ENCODE measurements at regions not wholly inside any gene's neighbourhood (a gene's known extent, or its start where the extent isn't known, plus 50 kb on each side); places are given as distances from the start of the nearest gene placed in this dataset.

DNA sequence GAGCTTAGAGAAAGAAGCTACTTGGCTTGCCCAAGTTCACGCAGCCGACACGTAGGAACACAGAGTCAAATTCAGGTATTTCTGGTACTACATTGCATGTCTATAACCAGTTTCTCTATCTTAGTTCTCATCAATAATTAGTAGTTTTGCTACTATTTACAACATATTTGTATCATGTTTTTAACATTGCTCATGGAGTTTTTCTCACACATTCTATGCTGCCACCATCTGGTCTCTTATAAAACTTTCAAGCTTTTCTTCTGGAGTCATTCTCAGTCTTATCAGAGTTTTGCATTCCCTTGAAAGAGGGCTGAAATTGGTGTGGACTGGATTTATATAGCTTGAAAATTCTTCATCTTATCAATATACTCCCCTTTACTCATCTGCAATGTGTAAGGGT is 118.8 kb upstream of the PALMD start:
- peaks cover 4% of the 10 kb centered on the region for H3K27me3 Mint-ChIP-seq
- POLR2A ChIA-PET: no interaction called here
- DNase-seq (no peak), ATAC-seq (ENCODE audit: poor library complexity) (no peak)
- H3K4me3 ChIP-seq (ENCODE audit: low read length): no peak overlapping the region
- H3K36me3 ChIP-seq (ENCODE audit: insufficient read depth, low read length): no peaks in the 10 kb centered on the region
- no peaks in the 10 kb centered on the region for H3K36me3 Mint-ChIP-seq (ENCODE audit: low read depth)
- CTCF ChIA-PET: no interaction called here
- no peaks in the 10 kb centered on the region for H3K27me3 ChIP-seq (ENCODE audit: control insufficient read depth in 1 of 2, insufficient read depth in 2 of 2, low read length in 2 of 2)
- no peak overlapping the region for H3K27ac ChIP-seq (ENCODE audit: low read depth in 1 of 2, low read length in 2 of 2)
- no peaks in the 10 kb centered on the region for H3K9me3 Mint-ChIP-seq
- H3K4me1 Mint-ChIP-seq (ENCODE audit: low read depth): no peaks in the 10 kb centered on the region
- no peaks in the 10 kb centered on the region for H3K9me3 ChIP-seq (ENCODE audit: control insufficient read depth in 1 of 2, insufficient read depth in 1 of 2, low read length in 2 of 2)
- no peaks in the 10 kb centered on the region for H3K4me1 ChIP-seq (ENCODE audit: insufficient read depth, low read length)
- H3K27ac Mint-ChIP-seq: no peak overlapping the region
- TF ChIP-seq, protein P1, sequence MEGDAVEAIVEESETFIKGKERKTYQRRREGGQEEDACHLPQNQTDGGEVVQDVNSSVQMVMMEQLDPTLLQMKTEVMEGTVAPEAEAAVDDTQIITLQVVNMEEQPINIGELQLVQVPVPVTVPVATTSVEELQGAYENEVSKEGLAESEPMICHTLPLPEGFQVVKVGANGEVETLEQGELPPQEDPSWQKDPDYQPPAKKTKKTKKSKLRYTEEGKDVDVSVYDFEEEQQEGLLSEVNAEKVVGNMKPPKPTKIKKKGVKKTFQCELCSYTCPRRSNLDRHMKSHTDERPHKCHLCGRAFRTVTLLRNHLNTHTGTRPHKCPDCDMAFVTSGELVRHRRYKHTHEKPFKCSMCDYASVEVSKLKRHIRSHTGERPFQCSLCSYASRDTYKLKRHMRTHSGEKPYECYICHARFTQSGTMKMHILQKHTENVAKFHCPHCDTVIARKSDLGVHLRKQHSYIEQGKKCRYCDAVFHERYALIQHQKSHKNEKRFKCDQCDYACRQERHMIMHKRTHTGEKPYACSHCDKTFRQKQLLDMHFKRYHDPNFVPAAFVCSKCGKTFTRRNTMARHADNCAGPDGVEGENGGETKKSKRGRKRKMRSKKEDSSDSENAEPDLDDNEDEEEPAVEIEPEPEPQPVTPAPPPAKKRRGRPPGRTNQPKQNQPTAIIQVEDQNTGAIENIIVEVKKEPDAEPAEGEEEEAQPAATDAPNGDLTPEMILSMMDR (IDR thresholded peaks at IDR 0.05): no peak
- H3K4me3 Mint-ChIP-seq: no peak overlapping the region
- intact Hi-C loops (cut with DNase I, micrococcal nuclease): no loop called here

DNA sequence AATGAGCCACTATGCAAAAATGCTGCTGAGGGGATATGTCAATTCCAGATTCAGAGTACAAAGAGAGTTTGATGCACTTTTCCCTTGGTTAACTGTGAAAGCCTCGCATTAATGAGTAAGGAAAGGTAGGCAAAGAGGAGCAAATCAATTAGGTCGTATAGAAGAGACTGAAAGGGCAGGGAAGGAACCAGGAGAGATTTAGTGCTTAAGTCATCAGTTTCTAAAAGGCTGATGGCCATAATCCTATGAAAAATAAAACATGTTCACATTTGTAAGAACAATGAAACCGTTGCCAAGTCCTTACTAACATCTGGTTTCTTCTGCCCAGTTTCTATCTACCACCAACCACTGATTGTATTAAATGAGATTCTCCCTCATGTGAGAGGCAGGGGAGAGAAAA is 118.4 kb upstream of the PALMD start:
- ATAC-seq (ENCODE audit: poor library complexity): no peak
- Mint-ChIP-seq H3K36me3 (ENCODE audit: low read depth) (no peaks in the 10 kb centered on the region), H3K4me1 (ENCODE audit: low read depth) (no peaks in the 10 kb centered on the region), H3K27me3 (peaks cover 8% of the 10 kb centered on the region), H3K9me3 (no peaks in the 10 kb centered on the region), H3K27ac (no peak overlapping the region), H3K4me3 (no peak overlapping the region)
- TF ChIP-seq, protein P1 (IDR thresholded peaks at IDR 0.05): no peak
- Histone ChIP-seq H3K27me3 (ENCODE audit: control insufficient read depth in 1 of 2, insufficient read depth in 2 of 2, low read length in 2 of 2) (no peaks in the 10 kb centered on the region), H3K4me1 (ENCODE audit: insufficient read depth, low read length) (no peaks in the 10 kb centered on the region), H3K27ac (ENCODE audit: low read depth in 1 of 2, low read length in 2 of 2) (no peak overlapping the region), H3K36me3 (ENCODE audit: insufficient read depth, low read length) (no peaks in the 10 kb centered on the region), H3K9me3 (ENCODE audit: control insufficient read depth in 1 of 2, insufficient read depth in 1 of 2, low read length in 2 of 2) (no peaks in the 10 kb centered on the region), H3K4me3 (ENCODE audit: low read length) (no peak overlapping the region)
- CTCF ChIA-PET: no interaction called here
- no peak for DNase-seq
- POLR2A ChIA-PET: no interaction called here
- intact Hi-C loops (cut with DNase I, micrococcal nuclease): no loop called here

DNA sequence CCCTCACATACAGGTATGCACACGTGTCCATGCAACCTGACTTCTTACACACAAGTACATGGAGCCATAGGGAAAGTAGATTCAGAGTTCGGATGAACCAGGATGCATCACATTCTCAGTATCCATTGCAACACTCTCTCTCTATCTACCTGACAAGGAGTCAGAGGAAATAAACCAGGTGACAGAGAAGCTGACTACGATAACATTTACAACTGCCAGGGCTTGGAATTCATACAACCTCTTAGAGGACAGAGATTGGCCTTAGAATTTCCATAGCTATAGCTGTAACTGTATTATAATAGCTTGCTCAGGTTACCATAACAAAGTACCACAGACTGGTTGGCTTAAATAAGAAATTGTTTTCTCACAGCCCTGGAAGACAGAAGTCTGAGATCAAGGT is 116.9 kb upstream of the PALMD start:
- DNase-seq (no peak), ATAC-seq (ENCODE audit: poor library complexity) (no peak)
- H3K27ac Mint-ChIP-seq: no peak overlapping the region
- no peak overlapping the region for H3K27ac ChIP-seq (ENCODE audit: low read depth in 1 of 2, low read length in 2 of 2)
- peaks cover 10% of the 10 kb centered on the region for H3K27me3 Mint-ChIP-seq
- H3K4me1 Mint-ChIP-seq (ENCODE audit: low read depth): no peaks in the 10 kb centered on the region
- H3K9me3 Mint-ChIP-seq: no peaks in the 10 kb centered on the region
- POLR2A ChIA-PET: no interaction called here
- CTCF ChIA-PET: no interaction called here
- no peaks in the 10 kb centered on the region for H3K27me3 ChIP-seq (ENCODE audit: control insufficient read depth in 1 of 2, insufficient read depth in 2 of 2, low read length in 2 of 2)
- intact Hi-C loops (cut with DNase I, micrococcal nuclease): no loop called here
- H3K4me3 Mint-ChIP-seq: no peak overlapping the region
- no peak overlapping the region for H3K4me3 ChIP-seq (ENCODE audit: low read length)
- TF ChIP-seq, protein P1 (IDR thresholded peaks at IDR 0.05): no peak
- no peaks in the 10 kb centered on the region for H3K9me3 ChIP-seq (ENCODE audit: control insufficient read depth in 1 of 2, insufficient read depth in 1 of 2, low read length in 2 of 2)
- H3K4me1 ChIP-seq (ENCODE audit: insufficient read depth, low read length): no peaks in the 10 kb centered on the region
- no peaks in the 10 kb centered on the region for H3K36me3 ChIP-seq (ENCODE audit: insufficient read depth, low read length)
- H3K36me3 Mint-ChIP-seq (ENCODE audit: low read depth): no peaks in the 10 kb centered on the region

All from CD4-positive, alpha-beta T cell (primary cell).